ENCODE measurements at regions not wholly inside any gene's neighbourhood (a gene's known extent, or its start where the extent isn't known, plus 50 kb on each side); places are given as distances from the start of the nearest gene placed in this dataset.

DNA sequence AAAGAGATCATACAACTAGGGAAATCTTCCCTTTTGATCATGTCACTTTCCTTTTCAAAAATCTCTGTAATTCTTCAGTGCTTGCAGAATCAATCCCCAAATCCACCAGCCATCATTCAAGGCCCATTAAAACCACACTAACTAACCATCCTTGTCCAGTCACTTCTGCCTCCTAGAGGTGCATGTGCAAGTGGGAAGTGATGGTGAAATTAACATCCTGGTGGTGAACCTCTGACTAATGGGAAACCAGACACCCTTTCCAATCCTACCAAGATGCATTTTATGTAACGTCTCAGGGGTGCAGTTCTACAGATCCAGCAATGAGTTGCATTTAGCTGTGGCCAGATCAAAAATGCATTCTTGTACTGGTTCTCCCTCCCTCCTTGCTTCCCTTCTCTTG is 341.8 kb downstream of the RAPGEF2 start:
- TF ChIP-seq POLR2A (IDR thresholded peaks at IDR 0.05; ENCODE audit: low read length) = no peak
- TF ChIP-seq GATA1 (IDR thresholded peaks at IDR 0.05; ENCODE audit: low read depth, low read length) = no peak

All from erythroblast (primary cell).